H9 (cell line): ENCODE measurements at regions not wholly inside any gene's neighbourhood (a gene's known extent, or its start where the extent isn't known, plus 50 kb on each side); places are given as distances from the start of the nearest gene placed in this dataset.

Source experiments
- DNase-seq: peaks from one replicate; pipeline ENCODE4 v3.0.0-alpha.2; 2017
- H2AFZ ChIP-seq: one replicate; pipeline ENCODE4 v1.6.1; 2013; ENCODE audit warnings: mild to moderate bottlenecking, low read length, control low read depth, moderate library complexity
- H2AK5ac ChIP-seq: 2 replicates; pipeline ENCODE4 v1.6.1; 2013; ENCODE audit warnings: low read length, control low read depth, mixed read lengths; ENCODE audit not compliant: insufficient read length
- H2BK120ac ChIP-seq: one replicate; pipeline ENCODE4 v1.6.1; 2013; ENCODE audit warnings: low read depth, mild to moderate bottlenecking, low read length, control low read depth, inconsistent platforms; ENCODE audit not compliant: poor library complexity, severe bottlenecking
- H2BK12ac ChIP-seq: 2 replicates; pipeline ENCODE4 v1.6.1; 2013; ENCODE audit warnings: low read length, control low read depth, mixed read lengths, low read depth; ENCODE audit not compliant: insufficient read length
- H2BK15ac ChIP-seq: 2 replicates; pipeline ENCODE4 v1.6.1; 2013; ENCODE audit warnings: low read depth, low read length, control low read depth
- H2BK20ac ChIP-seq: one replicate; pipeline ENCODE4 v1.6.1; 2013; ENCODE audit warnings: low read depth, mild to moderate bottlenecking, low read length, control low read depth, inconsistent platforms; ENCODE audit not compliant: poor library complexity, severe bottlenecking
- H2BK5ac ChIP-seq: 2 replicates; pipeline ENCODE4 v1.6.1; 2013; ENCODE audit warnings: low read length, control low read depth, mixed read lengths; ENCODE audit not compliant: insufficient read length
- H3K14ac ChIP-seq: 2 replicates; pipeline ENCODE4 v1.6.1; 2013; ENCODE audit warnings: low read length, control low read depth; ENCODE audit not compliant: insufficient read depth
- H3K18ac ChIP-seq: 2 replicates; pipeline ENCODE4 v1.6.1; 2013; ENCODE audit warnings: low read depth, mild to moderate bottlenecking, mixed read lengths, low read length, control low read depth; ENCODE audit not compliant: insufficient read length
- H3K23ac ChIP-seq: 2 replicates; pipeline ENCODE4 v1.6.1; 2013; ENCODE audit warnings: low read length, control low read depth, mixed read lengths, low read depth; ENCODE audit not compliant: insufficient read length
- H3K23me2 ChIP-seq: 2 replicates; pipeline ENCODE4 v1.6.1; 2013; ENCODE audit warnings: low read depth, mild to moderate bottlenecking, mixed read lengths, low read length, control low read depth; ENCODE audit not compliant: insufficient read length, poor library complexity, severe bottlenecking
- H3K27ac ChIP-seq: 2 replicates; pipeline ENCODE4 v1.5.1; 2013; ENCODE audit warnings: low read length, control low read depth, mixed read lengths, low read depth; ENCODE audit not compliant: insufficient read length
- H3K27me3 ChIP-seq: 2 replicates; pipeline ENCODE4 v1.6.1; 2013; ENCODE audit warnings: low read length, control low read depth, inconsistent platforms; ENCODE audit not compliant: insufficient read depth
- H3K4ac ChIP-seq: 2 replicates; pipeline ENCODE4 v1.6.1; 2013; ENCODE audit warnings: low read depth, mild to moderate bottlenecking, control low read depth, inconsistent platforms, low read length, moderate library complexity
- H3K4me1 ChIP-seq: 2 replicates; pipeline ENCODE4 v1.6.1; 2013; ENCODE audit warnings: low read length, control low read depth, inconsistent platforms; ENCODE audit not compliant: insufficient read depth
- H3K4me2 ChIP-seq: 2 replicates; pipeline ENCODE4 v1.6.1; 2013; ENCODE audit warnings: low read length, control low read depth, mixed read lengths; ENCODE audit not compliant: insufficient read length, insufficient read depth
- H3K56ac ChIP-seq: 2 replicates; pipeline ENCODE4 v1.6.1; 2013; ENCODE audit warnings: low read depth, mild to moderate bottlenecking, mixed read lengths, low read length, control low read depth; ENCODE audit not compliant: insufficient read length
- H3K79me1 ChIP-seq: 2 replicates; pipeline ENCODE4 v1.6.1; 2013; ENCODE audit warnings: low read depth, mild to moderate bottlenecking, moderate library complexity, low read length, control low read depth, inconsistent platforms; ENCODE audit not compliant: insufficient read depth, poor library complexity, severe bottlenecking
- H3K79me2 ChIP-seq: 2 replicates; pipeline ENCODE4 v1.6.1; 2013; ENCODE audit warnings: low read length, control low read depth, inconsistent platforms; ENCODE audit not compliant: insufficient read depth
- H3K9ac ChIP-seq: 2 replicates; pipeline ENCODE4 v1.6.1; 2013; ENCODE audit warnings: low read length, control low read depth, mixed read lengths; ENCODE audit not compliant: insufficient read length; ENCODE audit errors: extremely low read depth
- H3K9me3 ChIP-seq: one replicate; pipeline ENCODE4 v1.6.1; 2013; ENCODE audit warnings: low read depth, low read length, inconsistent platforms; ENCODE audit not compliant: control insufficient read depth
- H3T11ph ChIP-seq: one replicate; pipeline ENCODE4 v1.6.1; 2013; ENCODE audit warnings: mild to moderate bottlenecking, low read length, control low read depth, inconsistent platforms
- H4K20me1 ChIP-seq: one replicate; pipeline ENCODE4 v1.6.1; 2013; ENCODE audit not compliant: control insufficient read depth, insufficient read length, insufficient read depth
- H4K5ac ChIP-seq: 2 replicates; pipeline ENCODE4 v1.6.1; 2013; ENCODE audit warnings: low read depth, mild to moderate bottlenecking, mixed read lengths, low read length, control low read depth; ENCODE audit not compliant: insufficient read length
- H4K8ac ChIP-seq: replicated peaks from 2 replicates; pipeline ENCODE4 v1.6.1; 2013; ENCODE audit warnings: low read length, control low read depth, mixed read lengths, low read depth; ENCODE audit not compliant: insufficient read length
- H4K91ac ChIP-seq: 2 replicates; pipeline ENCODE4 v1.6.1; 2013; ENCODE audit warnings: low read depth, mild to moderate bottlenecking, moderate library complexity, mixed read lengths, low read length, control low read depth; ENCODE audit not compliant: insufficient read length
- H3K27ac Mint-ChIP-seq, 3 experiments: 2 replicates in 2 of 3; 3 replicates in 1 of 3; pipeline ENCODE4 v1.8.0; 2020 to 2021; ENCODE audit warnings: mixed read lengths in 3 of 3, mild to moderate bottlenecking in 1 of 3, moderate library complexity in 1 of 3
- H3K27me3 Mint-ChIP-seq: 2 replicates; pipeline ENCODE4 v1.8.0; 2021; ENCODE audit warnings: low read depth, mild to moderate bottlenecking, moderate library complexity, mixed read lengths
- H3K36me3 Mint-ChIP-seq, 3 experiments: 2 replicates in 2 of 3; 3 replicates in 1 of 3; pipeline ENCODE4 v1.8.0; 2020 to 2021; ENCODE audit warnings: low read depth in 3 of 3, mixed read lengths in 3 of 3; ENCODE audit not compliant: insufficient read depth in 1 of 3
- H3K4me1 Mint-ChIP-seq, 2 experiments: 2 replicates each; pipeline ENCODE4 v1.8.0; 2020; ENCODE audit warnings: mixed read lengths in 2 of 2
- H3K4me3 Mint-ChIP-seq, 2 experiments: 2 replicates in 1 of 2; 3 replicates in 1 of 2; pipeline ENCODE4 v1.8.0; 2020 to 2021; ENCODE audit warnings: mild to moderate bottlenecking in 2 of 2, mixed read lengths in 2 of 2, moderate library complexity in 1 of 2
- H3K9me3 Mint-ChIP-seq, 2 experiments: 2 replicates in 1 of 2; 3 replicates in 1 of 2; pipeline ENCODE4 v1.8.0; 2020; ENCODE audit warnings: mild to moderate bottlenecking in 2 of 2, mixed read lengths in 2 of 2, moderate library complexity in 1 of 2
- WGBS: extraction: QIAGEN DNeasy Blood & Tissue Kit; methylation state at CpG from one replicate; pipeline ENCODE4 v1.1.7; 2013; ENCODE audit warnings: missing lambda C conversion rate, low lambda C conversion rate, mixed read lengths; ENCODE audit not compliant: insufficient read length; ENCODE audit errors: extremely low coverage; 5-methylcytosine and 5-hydroxymethylcytosine counted together
- TF ChIP-seq, protein P1 (sequence below): fragments of 200-600 bp; sonication (generic); conservative IDR thresholded peaks from 3 replicates; pipeline ENCODE4 v1.8.0; 2021; ENCODE audit warnings: antibody characterized with exemption, mild to moderate bottlenecking

- no peak for DNase-seq
- Histone ChIP-seq H4K5ac (no peak overlapping the region), H3K56ac (no peak overlapping the region), H3K79me2 (no peaks in the 10 kb centered on the region), H4K20me1 (no peaks in the 10 kb centered on the region), H2BK120ac (no peak overlapping the region), H2BK5ac (no peak overlapping the region), H2AFZ (no peak overlapping the region), H3K23ac (no peak overlapping the region), H3K27ac (no peak overlapping the region), H2BK12ac (no peak overlapping the region), H4K91ac (no peak overlapping the region), H3K18ac (no peak overlapping the region), H3K23me2 (no peaks in the 10 kb centered on the region), H3K4ac (no peak overlapping the region), H4K8ac (no peak overlapping the region), H2AK5ac (no peak overlapping the region), H3K27me3 (no peaks in the 10 kb centered on the region), H3K9ac (no peak overlapping the region), H3K9me3 (no peaks in the 10 kb centered on the region), H3K4me1 (no peaks in the 10 kb centered on the region), H3T11ph (no peak overlapping the region), H2BK15ac (no peak overlapping the region), H3K4me2 (no peak overlapping the region), H3K79me1 (no peaks in the 10 kb centered on the region), H2BK20ac (no peak overlapping the region), H3K14ac (no peak overlapping the region)
- Mint-ChIP-seq H3K9me3 (no peaks in the 10 kb centered on the region), H3K36me3 (no peaks in the 10 kb centered on the region), H3K27ac (no peak overlapping the region), H3K4me1 (peaks cover 4 to 7% of the 10 kb centered on the region in 2 experiments; a peak in 2 of 4 replicates), H3K27me3 (no peaks in the 10 kb centered on the region), H3K4me3 (no peak overlapping the region)
- TF ChIP-seq, protein P1, sequence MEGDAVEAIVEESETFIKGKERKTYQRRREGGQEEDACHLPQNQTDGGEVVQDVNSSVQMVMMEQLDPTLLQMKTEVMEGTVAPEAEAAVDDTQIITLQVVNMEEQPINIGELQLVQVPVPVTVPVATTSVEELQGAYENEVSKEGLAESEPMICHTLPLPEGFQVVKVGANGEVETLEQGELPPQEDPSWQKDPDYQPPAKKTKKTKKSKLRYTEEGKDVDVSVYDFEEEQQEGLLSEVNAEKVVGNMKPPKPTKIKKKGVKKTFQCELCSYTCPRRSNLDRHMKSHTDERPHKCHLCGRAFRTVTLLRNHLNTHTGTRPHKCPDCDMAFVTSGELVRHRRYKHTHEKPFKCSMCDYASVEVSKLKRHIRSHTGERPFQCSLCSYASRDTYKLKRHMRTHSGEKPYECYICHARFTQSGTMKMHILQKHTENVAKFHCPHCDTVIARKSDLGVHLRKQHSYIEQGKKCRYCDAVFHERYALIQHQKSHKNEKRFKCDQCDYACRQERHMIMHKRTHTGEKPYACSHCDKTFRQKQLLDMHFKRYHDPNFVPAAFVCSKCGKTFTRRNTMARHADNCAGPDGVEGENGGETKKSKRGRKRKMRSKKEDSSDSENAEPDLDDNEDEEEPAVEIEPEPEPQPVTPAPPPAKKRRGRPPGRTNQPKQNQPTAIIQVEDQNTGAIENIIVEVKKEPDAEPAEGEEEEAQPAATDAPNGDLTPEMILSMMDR = no peak
- WGBS = no CpG with 5 or more reads among the region's 4 CpGs
Observed at GRCh38 chr10:36129051-36129450, 487.0 kb upstream of the FZD8 start.
